Right ventricle myocardium inferior (tissue), 1 donor: ENCODE measurements at regions not wholly inside any gene's neighbourhood (a gene's known extent, or its start where the extent isn't known, plus 50 kb on each side); places are given as distances from the start of the nearest gene placed in this dataset.

Source experiments
- ATAC-seq: fragments of 200-7000 bp; cut with Tn5 transposase; one replicate; pipeline ENCODE4 v1.9.1; 2020; ENCODE audit warnings: mild to moderate bottlenecking, moderate library complexity
- DNase-seq: peaks from one replicate; pipeline ENCODE4 v3.0.0; 2021; ENCODE audit errors: missing footprints
- intact Hi-C: fragments of 100-400 bp; cut with DNase I; formaldehyde crosslinking; loops from one replicate; pipeline ENCODE4 v1.11.0; 2022
- donor health status: DM: no; HTN: yes; CAD: no; lungs with severe emphysema.

DNA sequence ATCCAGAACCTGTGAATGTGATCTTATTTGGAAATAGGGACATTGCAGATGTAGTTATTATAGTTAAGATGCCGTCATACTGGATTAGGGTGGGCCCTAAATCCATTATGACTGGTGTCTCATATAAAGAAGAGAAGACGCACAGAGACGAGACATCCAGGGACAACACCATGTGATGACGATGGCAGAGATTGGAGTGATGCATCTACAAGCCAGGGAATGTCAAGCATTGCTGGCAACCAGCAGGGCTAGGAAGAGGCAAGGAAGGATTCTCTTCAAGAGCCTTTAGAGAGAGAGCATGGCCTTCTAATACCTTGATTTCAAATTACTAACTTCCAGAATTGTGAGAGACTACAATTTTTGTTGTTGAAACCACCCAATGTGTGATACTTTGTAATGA, 345.8 kb downstream of the PTEN start:
- intact Hi-C loops: no loop called here
- DNase-seq (no peak), ATAC-seq (no peak)

DNA sequence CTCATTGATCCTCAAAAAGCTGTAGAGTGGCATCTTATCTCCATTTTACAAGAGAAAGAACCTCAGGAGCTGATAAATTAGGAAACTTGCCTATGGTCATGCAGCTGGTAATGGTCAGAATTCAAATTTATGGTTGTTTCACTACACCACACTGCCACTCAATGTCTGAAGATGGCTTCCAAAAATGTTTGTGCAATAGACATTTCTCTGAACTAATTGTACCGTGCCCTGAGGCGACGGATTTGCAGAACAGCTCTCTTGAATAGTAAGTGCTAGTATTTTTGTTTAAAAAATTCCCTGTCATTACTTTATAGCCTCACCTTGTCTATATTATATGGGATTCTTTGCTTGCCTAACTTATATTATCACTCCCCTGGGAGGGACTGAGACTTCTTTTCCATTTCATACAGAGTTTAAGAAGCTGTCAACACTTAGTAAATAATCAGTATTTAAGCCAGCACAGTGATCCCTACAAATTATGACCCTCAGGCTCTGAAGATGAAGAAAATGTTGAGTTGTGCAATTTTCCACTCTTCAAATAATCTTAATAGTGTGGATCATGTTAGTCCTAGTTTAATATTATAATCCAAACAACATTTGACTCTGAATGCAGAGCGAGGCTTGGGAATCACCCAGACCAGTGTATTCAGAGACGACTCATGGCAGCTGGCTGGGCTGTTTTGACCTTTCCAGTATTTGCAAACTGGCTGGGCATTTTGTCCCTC, 346.6 kb downstream of the PTEN start:
- intact Hi-C loops: no loop called here
- ATAC-seq (no peak), DNase-seq (no peak)

DNA sequence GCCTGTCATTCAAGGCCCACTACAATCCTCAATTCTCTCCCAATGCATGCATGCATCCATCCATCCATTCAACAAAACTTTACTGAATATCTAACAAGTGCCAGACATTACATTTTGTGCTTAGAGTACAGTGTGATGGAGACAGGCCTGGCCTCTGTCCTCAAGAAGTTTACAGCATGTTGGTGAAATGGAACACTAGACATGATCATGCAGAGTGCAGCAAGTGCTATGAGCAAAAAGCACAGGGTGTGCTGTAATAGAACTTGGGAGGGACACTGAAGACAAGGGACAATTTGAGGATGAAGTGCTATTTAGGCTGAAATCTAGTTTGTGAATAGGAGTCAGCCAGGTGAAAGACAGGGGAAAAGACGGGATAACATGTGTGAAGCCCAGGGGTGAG, 347.8 kb downstream of the PTEN start:
- no peak for DNase-seq
- ATAC-seq: no peak

DNA sequence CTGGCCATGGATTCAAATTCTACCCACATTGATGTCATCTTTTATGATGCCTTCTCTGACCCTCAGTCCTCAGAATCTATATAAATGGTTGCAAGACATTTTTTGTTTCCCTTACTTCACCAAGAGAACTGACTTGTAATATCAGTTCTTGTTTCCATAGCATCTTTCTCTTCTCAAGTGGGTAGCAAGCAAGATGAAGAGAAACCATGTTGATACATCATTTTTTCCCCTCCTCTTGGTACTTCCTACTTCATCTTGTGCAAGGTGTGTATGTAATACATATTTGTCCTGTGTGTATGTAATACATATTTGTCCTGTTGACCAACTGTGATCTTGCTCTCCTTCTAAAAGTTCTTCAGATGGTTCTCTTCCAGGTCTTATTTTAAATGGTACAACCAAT, 348.6 kb downstream of the PTEN start:
- DNase-seq (no peak), ATAC-seq (no peak)
- intact Hi-C loops: no loop called here

More for the DNA sequence above, 347.8 kb downstream of the PTEN start:
- intact Hi-C loops: no loop called here

DNA sequence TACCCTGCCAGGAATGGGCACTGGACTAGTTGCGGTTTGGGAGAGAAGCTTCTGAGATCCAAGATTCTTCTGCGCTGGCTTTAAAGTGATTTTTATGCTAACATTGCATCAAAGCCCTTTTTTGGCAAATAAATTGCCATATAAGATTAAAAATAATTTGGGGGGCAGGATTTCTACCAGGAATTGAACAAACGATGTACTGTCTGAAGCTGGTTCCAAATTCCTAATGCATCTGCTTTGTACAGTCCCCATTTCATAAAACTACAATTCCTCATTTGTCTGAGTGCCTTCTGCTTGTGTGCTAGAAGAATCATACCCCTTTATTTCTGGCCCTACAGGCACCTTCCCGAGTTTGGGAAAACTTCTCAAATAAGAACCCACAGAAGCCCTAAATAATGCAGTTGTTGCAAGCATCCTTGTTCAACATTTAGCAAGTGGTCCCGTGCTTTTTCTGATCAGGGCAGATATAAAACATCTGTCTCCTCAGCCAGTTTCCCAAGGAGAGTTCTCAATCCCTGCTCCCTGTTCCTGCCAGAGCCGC, 349.7 kb downstream of the PTEN start:
- no peak for ATAC-seq
- DNase-seq: no peak
- intact Hi-C loops: no loop called here

DNA sequence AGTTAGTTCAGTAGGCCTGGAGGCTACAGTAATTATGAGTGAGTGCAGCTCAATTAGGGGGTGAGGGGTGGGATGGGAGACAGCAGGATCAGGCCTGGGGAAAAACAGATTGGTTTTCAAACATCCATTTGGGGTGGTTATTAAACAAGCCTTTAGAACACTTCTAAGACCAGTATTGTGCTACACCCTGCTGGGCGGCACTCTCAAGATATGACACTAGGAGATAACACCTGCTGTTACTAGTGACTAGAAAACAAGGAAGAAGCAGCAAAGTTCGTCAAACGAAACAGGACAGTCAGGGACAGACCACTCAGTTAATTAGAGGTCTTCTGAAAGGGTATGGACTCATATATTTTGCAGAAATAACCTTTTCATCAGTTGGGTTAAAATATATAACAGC, 353.6 kb downstream of the PTEN start:
- DNase-seq: no peak
- no peak for ATAC-seq
- intact Hi-C loops: no loop called here

DNA sequence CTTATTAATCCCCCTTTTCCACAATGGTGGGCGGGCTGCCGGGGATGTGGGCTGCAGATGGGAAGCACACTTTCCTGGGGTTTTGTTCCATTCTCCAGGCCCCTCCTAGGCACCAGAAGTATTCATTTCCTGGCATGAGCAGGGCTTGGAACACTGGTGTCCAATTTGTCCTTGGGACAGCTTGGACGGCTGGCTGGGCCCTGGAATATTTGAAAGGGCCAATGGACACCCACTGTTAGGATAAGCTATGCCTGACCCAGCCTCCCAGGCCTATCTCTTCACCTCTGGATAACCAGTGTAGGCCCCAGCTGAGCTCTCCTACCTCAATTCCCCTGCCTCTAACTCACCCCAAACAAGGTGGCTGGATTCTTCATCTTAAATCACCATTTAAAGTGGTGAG, 354.9 kb downstream of the PTEN start:
- intact Hi-C loops: no loop called here
- no peak for ATAC-seq

DNA sequence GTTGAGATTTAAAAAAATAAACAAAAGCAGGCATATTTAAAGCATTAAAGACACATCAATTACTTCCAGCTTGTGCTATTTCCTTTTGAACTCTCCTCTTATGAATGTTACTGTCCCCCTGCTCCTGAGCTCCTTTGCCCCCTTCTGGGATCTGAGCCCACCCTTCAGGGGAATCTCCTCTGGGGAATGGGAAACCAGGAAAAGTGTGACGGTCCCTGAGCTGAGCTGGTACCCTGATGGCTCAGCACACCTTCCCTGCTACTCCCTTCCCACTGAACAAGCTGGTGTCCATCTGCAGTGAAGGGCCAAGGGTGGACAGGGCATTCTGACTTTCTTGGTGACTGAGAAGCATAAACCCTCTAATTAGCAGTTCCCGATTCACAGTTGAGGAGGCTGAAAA, 356.3 kb downstream of the PTEN start:
- DNase-seq (no peak), ATAC-seq (no peak)
- intact Hi-C loops: no loop called here

More for the DNA sequence above, 354.9 kb downstream of the PTEN start:
- no peak for DNase-seq

DNA sequence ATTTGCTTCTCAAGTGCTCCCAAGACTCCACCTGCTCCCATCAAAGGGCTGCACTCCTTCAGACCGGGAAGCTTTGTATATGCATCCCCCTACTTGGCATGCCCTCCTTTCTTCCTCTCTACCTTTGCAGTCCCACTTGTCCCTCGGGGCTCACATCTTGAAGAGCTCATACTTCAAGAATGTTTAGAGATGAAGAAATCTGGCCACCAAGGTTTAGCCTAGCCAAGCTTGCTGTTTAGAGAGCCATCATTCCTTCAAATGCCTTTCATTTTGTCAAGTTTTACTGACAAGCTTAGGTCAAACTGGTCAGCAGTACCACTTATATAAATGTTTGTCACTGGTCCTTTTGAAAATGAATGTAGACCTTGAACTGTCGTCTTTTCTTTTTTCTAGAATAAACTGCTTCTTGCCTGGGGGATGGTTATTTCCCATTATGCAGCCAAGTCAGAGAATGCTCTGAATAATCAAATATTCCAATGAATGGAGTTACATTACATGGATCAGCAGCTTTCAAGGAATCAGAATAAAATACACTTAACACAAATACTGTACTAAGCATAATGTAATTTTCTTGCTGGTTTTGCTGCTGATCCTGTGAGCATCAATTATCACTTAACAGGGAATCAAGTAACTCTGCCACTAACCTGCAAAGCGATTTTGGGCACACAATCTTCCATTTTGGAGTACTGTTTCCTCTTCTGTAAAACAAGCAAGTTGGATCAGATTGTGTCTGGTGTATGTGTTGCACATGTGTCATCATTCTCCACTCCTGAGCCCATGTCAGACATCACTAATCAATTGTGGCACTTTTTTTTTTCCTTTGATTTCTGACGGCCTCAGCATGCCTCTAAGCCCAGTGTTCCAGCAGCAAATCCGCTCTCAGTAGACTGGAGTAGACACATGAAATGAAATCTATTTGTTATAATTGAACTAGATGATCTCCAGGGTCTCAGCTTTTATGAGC, 357.9 kb downstream of the PTEN start:
- intact Hi-C loops: no loop called here
- ATAC-seq: no peak
- DNase-seq: no peak

DNA sequence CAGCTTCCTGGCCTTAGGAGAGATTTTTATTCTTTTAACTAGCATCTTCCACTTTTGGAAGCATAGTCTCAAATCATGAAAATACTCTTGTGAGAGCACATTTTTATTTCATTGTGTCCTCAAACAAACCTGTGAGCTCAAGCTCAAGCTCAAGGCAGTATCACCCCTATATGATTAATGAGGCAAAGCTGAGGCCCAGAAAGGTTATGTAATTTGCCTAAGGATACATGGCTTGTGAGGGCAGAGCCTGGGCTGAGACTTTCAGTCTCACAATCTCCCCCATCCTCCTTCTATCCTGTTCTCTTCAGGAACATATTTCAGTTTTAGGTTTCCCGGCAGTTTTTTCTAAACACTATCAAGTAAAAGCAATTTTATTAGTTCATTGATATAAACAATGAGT, 359.5 kb downstream of the PTEN start:
- no peak for ATAC-seq
- DNase-seq: no peak
- intact Hi-C loops: no loop called here
